BE2C (cell line): ENCODE measurements at regions not wholly inside any gene's neighbourhood (a gene's known extent, or its start where the extent isn't known, plus 50 kb on each side); places are given as distances from the start of the nearest gene placed in this dataset.

ENCODE experiments used
- DNase-seq: peaks from one replicate; pipeline ENCODE4 v3.0.0-alpha.2; 2020
- H3K27me3 ChIP-seq: fragments of 250-450 bp; sonication (Bioruptor Pico); 2 replicates; pipeline ENCODE4 v1.5.1; 2020; ENCODE audit warnings: mild to moderate bottlenecking
- H3K36me3 ChIP-seq: fragments of 250-450 bp; sonication (Bioruptor Pico); 2 replicates; pipeline ENCODE4 v1.5.1; 2020; ENCODE audit warnings: mild to moderate bottlenecking
- H3K4me1 ChIP-seq: fragments of 250-450 bp; sonication (Bioruptor Pico); 2 replicates; pipeline ENCODE4 v1.5.1; 2020
- H3K4me3 ChIP-seq: 2 replicates; pipeline ENCODE4 v1.5.1; 2011; ENCODE audit warnings: low read depth, low read length
- H3K9me3 ChIP-seq: fragments of 250-450 bp; sonication (Bioruptor Pico); 2 replicates; pipeline ENCODE4 v1.5.1; 2020
- TF ChIP-seq, protein P1 (sequence below): IDR thresholded peaks from 2 replicates; pipeline ENCODE4 v1.5.1; 2012; ENCODE audit warnings: mild to moderate bottlenecking, low read depth, low read length

DNA sequence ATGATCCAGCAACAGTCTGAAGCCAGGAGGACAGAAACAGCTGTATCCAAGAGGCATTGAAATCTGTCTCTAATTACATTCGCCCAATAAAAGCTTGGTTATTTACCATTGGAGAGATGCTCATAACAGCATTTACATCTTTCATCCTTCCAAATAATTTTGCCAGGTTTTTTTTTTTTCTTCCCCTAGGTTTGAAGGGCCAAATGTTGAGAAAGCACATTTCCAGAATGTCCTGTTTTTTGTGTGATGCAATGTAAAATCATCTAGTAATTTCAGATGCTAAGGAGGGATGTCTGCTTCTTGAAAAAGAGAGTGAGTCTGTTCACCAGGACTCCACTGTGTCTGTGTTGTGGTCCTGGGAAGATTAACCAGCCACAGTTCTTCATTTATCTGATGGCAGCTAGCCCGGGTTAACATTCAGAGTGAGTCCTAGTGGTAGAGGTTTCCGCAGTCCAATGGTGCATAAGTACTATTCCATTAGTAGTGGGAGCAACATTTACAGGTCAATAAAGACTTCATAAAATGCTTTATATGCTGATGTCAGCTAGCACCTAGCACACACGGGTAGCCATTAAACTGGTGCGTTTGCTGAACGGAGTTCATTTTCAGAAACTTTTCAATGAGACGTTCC lies 406.8 kb downstream of the STIM2 start:
- H3K9me3 ChIP-seq: no peaks in the 10 kb centered on the region
- no peaks in the 10 kb centered on the region for H3K4me1 ChIP-seq
- TF ChIP-seq, protein P1, sequence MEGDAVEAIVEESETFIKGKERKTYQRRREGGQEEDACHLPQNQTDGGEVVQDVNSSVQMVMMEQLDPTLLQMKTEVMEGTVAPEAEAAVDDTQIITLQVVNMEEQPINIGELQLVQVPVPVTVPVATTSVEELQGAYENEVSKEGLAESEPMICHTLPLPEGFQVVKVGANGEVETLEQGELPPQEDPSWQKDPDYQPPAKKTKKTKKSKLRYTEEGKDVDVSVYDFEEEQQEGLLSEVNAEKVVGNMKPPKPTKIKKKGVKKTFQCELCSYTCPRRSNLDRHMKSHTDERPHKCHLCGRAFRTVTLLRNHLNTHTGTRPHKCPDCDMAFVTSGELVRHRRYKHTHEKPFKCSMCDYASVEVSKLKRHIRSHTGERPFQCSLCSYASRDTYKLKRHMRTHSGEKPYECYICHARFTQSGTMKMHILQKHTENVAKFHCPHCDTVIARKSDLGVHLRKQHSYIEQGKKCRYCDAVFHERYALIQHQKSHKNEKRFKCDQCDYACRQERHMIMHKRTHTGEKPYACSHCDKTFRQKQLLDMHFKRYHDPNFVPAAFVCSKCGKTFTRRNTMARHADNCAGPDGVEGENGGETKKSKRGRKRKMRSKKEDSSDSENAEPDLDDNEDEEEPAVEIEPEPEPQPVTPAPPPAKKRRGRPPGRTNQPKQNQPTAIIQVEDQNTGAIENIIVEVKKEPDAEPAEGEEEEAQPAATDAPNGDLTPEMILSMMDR: no peak
- no peaks in the 10 kb centered on the region for H3K36me3 ChIP-seq
- H3K4me3 ChIP-seq: no peak overlapping the region
- H3K27me3 ChIP-seq: no peaks in the 10 kb centered on the region
- DNase-seq: no peak

DNA sequence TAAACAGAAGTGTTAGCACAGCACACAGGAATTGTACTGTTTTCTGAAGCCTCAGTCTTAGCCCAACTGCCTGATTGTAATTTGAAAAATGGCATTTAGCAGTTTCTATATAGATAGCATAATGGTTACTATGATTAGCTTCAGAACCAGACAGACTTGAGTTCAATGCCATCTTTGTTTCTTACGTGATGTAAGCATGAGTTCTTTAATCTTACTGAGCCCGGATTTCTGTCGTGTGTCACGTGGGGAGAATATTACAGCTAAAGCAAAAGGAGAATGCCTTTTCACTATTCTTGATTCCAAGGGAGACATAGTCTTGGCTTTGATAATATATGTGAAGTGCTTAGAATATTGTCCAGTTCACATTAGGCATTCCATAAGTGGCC lies 407.3 kb downstream of the STIM2 start:
- Histone ChIP-seq H3K4me3 (no peak overlapping the region), H3K36me3 (no peaks in the 10 kb centered on the region), H3K4me1 (no peaks in the 10 kb centered on the region), H3K9me3 (no peaks in the 10 kb centered on the region), H3K27me3 (no peaks in the 10 kb centered on the region)
- DNase-seq: no peak
- TF ChIP-seq, protein P1: no peak

DNA sequence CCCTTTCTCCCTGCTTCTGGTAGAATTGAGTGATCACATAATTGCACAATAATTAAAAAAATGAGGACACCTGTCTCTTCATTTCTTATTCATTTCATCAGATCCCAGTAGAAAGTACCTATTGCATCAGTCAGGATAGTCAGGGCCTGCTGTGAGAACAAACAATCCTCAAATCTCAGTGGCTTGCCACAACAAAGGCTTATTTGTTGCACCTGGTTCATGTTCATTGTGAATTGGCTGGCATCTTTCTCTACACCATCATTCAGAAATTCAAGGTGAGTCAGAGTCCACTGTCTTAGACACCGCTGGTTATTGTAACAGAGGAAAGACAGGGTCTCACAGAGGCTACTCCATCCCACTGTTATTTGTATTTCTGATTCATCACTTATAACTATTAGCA lies 409.8 kb downstream of the STIM2 start:
- DNase-seq: no peak
- H3K27me3 ChIP-seq: no peaks in the 10 kb centered on the region
- H3K36me3 ChIP-seq: no peaks in the 10 kb centered on the region
- H3K4me1 ChIP-seq: no peaks in the 10 kb centered on the region
- TF ChIP-seq, protein P1: no peak
- no peak overlapping the region for H3K4me3 ChIP-seq
- H3K9me3 ChIP-seq: no peaks in the 10 kb centered on the region

DNA sequence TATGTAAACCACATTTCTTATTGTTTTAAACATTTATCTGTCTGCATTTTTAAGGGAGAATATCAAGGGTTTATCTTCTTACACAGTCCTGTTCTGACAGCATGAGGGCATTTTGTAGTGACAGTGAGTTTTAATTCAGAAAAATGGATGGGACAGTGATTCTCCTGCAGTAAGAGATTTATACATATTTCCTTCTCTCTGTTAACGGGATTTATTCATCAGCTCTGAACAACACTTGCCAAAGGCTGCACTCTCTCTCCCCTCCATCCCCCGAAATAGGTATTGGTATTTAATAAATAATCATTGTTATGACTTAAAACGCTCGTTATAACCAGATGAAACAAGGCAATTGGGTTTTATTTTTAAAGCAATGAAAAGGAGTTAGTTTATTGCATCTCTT lies 410.9 kb downstream of the STIM2 start:
- no peak for DNase-seq
- no peaks in the 10 kb centered on the region for H3K4me1 ChIP-seq
- no peaks in the 10 kb centered on the region for H3K9me3 ChIP-seq
- no peak overlapping the region for H3K4me3 ChIP-seq
- H3K27me3 ChIP-seq: no peaks in the 10 kb centered on the region
- H3K36me3 ChIP-seq: no peaks in the 10 kb centered on the region
- TF ChIP-seq, protein P1: no peak

DNA sequence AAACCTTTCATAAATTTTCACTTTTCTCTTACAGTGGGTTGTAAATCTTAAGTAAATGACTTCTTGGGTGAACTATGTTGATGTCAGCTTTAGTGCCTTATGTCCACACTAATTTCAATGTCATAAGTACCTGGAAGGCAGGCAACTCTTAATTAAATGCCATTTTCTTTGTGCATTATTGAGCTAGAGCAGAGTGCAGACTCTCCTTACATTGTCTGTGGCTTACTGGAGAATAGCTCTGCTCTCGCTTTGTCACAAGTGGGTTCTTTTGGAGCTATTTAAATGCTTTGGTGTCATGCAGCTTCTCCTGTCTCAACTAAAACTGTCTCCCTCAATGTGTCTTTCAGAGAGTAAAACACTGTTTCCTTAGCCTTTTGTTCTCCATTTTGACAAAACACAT lies 411.6 kb downstream of the STIM2 start:
- H3K36me3 ChIP-seq: no peaks in the 10 kb centered on the region
- TF ChIP-seq, protein P1: no peak
- no peak overlapping the region for H3K4me3 ChIP-seq
- H3K4me1 ChIP-seq: no peaks in the 10 kb centered on the region
- no peaks in the 10 kb centered on the region for H3K27me3 ChIP-seq
- no peak for DNase-seq
- no peaks in the 10 kb centered on the region for H3K9me3 ChIP-seq

DNA sequence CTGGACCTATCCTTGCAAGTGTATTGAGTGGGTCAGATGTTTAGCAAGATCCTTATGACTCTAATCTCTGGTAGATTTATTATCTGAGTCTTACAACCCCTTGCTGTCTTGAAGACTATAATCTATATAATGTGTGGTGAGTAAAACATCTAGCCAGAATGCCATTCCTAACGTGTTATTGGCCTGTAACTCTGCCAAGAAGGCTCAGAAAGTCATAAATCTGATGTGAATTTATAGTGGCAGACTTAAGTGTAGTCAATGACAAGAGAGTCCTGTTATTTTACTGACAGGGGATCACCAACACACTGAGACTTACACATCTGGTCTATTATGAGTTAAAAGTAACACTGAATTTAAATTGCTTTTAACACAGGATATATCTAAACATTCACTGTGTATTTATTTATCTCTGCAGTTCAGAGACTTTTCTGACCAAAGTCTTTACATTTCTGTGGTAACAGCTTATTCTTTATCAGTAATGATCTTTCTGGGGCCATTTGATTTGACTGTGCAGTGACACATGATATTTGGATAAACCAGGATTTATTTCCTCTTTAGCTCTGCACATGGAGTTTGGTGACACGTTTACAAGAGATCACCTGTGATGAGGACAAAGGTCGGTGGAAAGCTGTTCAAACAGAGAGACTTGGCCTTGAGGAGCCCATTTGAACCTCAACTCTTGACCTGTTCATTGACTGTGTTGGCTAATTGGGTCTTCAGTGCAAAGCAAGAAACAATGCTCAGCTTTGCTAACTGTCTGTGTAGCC lies 415.8 kb downstream of the STIM2 start:
- TF ChIP-seq, protein P1: no peak
- DNase-seq: no peak

More for the DNA sequence above, 415.8 kb downstream of the STIM2 start:
- Histone ChIP-seq H3K9me3 (no peaks in the 10 kb centered on the region), H3K36me3 (no peaks in the 10 kb centered on the region), H3K4me1 (no peaks in the 10 kb centered on the region), H3K4me3 (no peak overlapping the region), H3K27me3 (no peaks in the 10 kb centered on the region)
